Cardiac muscle cell (in vitro differentiated cells and primary cell): ENCODE measurements at regions not wholly inside any gene's neighbourhood (a gene's known extent, or its start where the extent isn't known, plus 50 kb on each side); places are given as distances from the start of the nearest gene placed in this dataset.
"Not testable (repeated sequence)": the region's sequence is repeated elsewhere in the genome, so short reads cannot be mapped to it uniquely, and the experiment has no call there.

ENCODE experiments used
- DNase-seq, 2 donors: peaks; one replicate each; pipeline versions ENCODE4 v3.0.0 to v3.0.0-alpha.2; 2010 to 2017; ENCODE audit warnings: low read depth in 1 of 2, low spot score in 1 of 2
- H3K27ac ChIP-seq: fragments of 200-600 bp; sonication (generic); 2 replicates; pipeline ENCODE4 v1.5.1; 2016
- H3K27me3 ChIP-seq: fragments of 200-600 bp; sonication (generic); 2 replicates; pipeline ENCODE4 v1.6.0; 2016; ENCODE audit warnings: control low read depth
- H3K36me3 ChIP-seq: fragments of 200-600 bp; sonication (generic); 2 replicates; pipeline ENCODE4 v1.5.1; 2016; ENCODE audit warnings: control low read depth
- H3K4me1 ChIP-seq: fragments of 200-600 bp; sonication (generic); 2 replicates; pipeline ENCODE4 v1.8.1; 2017; ENCODE audit warnings: low read depth, mild to moderate bottlenecking, mixed run types
- H3K4me3 ChIP-seq: fragments of 200-600 bp; sonication (generic); 2 replicates; pipeline ENCODE4 v1.5.1; 2016; ENCODE audit warnings: mild to moderate bottlenecking
- H3K9me3 ChIP-seq: fragments of 200-600 bp; sonication (generic); 2 replicates; pipeline ENCODE4 v1.5.1; 2017; ENCODE audit warnings: low read depth, mild to moderate bottlenecking, control low read depth
- CTCF ChIP-seq: IDR thresholded peaks from 2 replicates; pipeline ENCODE4 v1.5.1; 2012; ENCODE audit warnings: low read depth, mild to moderate bottlenecking, low read length

GRCh38 chr4:127523369-127523768 is 109.4 kb upstream of the INTU start:
- Histone ChIP-seq H3K27me3 (no peaks in the 10 kb centered on the region), H3K4me3 (no peak overlapping the region), H3K9me3 (no peaks in the 10 kb centered on the region), H3K36me3 (no peaks in the 10 kb centered on the region), H3K4me1 (peaks cover 25% of the 10 kb centered on the region), H3K27ac (no peak overlapping the region)
- TF ChIP-seq CTCF, result no peak
- DNase-seq, result no peak

GRCh38 chr4:127525608-127526007 is 107.1 kb upstream of the INTU start:
- Histone ChIP-seq H3K27me3 (no peaks in the 10 kb centered on the region), H3K27ac (peak overlapping the region; percentile 27), H3K36me3 (no peaks in the 10 kb centered on the region), H3K9me3 (no peaks in the 10 kb centered on the region), H3K4me3 (no peak overlapping the region), H3K4me1 (peaks cover 37% of the 10 kb centered on the region)
- TF ChIP-seq CTCF, result no peak
- DNase-seq, result peak in 1 of 2 donors; percentile 24

- Histone ChIP-seq H3K27ac (peak overlapping the region; percentile 88), H3K27me3 (no peaks in the 10 kb centered on the region), H3K4me1 (peaks cover 40% of the 10 kb centered on the region), H3K36me3 (no peaks in the 10 kb centered on the region), H3K4me3 (no peak overlapping the region), H3K9me3 (no peaks in the 10 kb centered on the region)
- peak in 1 of 2 donors; percentile 48 for DNase-seq
- no peak for TF ChIP-seq CTCF
Observed at GRCh38 chr4:127528302-127528701, 104.5 kb upstream of the INTU start.

- H3K9me3 ChIP-seq, H3K27me3 ChIP-seq, H3K4me3 ChIP-seq, H3K36me3 ChIP-seq, DNase-seq: not testable (repeated sequence)
- H3K27ac ChIP-seq, result peak overlapping the region; percentile 88
- peaks cover 44% of the 10 kb centered on the region for H3K4me1 ChIP-seq
Observed at GRCh38 chr4:127529879-127530278, 102.9 kb upstream of the INTU start.

- H3K27me3 ChIP-seq, result no peaks in the 10 kb centered on the region
- peak in 1 of 2 donors; percentile 97 for DNase-seq
- no peaks in the 10 kb centered on the region for H3K36me3 ChIP-seq
- H3K27ac ChIP-seq, result no peak overlapping the region
- H3K4me1 ChIP-seq, result peaks cover 21% of the 10 kb centered on the region
- H3K4me3 ChIP-seq, result no peak overlapping the region
- no peak for TF ChIP-seq CTCF
- H3K9me3 ChIP-seq, result no peaks in the 10 kb centered on the region
Observed at GRCh38 chr4:127533028-127533700, 99.6 kb upstream of the INTU start.

GRCh38 chr4:127534041-127534825 is 98.5 kb upstream of the INTU start:
- no peak for TF ChIP-seq CTCF
- no peak overlapping the region for H3K27ac ChIP-seq
- H3K27me3 ChIP-seq, result no peaks in the 10 kb centered on the region
- H3K4me1 ChIP-seq, result peaks cover 11% of the 10 kb centered on the region
- no peak overlapping the region for H3K4me3 ChIP-seq
- H3K36me3 ChIP-seq, result no peaks in the 10 kb centered on the region
- DNase-seq, result no peak
- no peaks in the 10 kb centered on the region for H3K9me3 ChIP-seq
